Skeletal muscle satellite cell (primary cell): ENCODE measurements at regions not wholly inside any gene's neighbourhood (a gene's known extent, or its start where the extent isn't known, plus 50 kb on each side); places are given as distances from the start of the nearest gene placed in this dataset.
"Not testable (repeated sequence)": the region's sequence is repeated elsewhere in the genome, so short reads cannot be mapped to it uniquely, and the experiment has no call there.

Source experiments
- H3K27me3 ChIP-seq: 2 replicates; pipeline ENCODE4 v1.7.0; 2013; ENCODE audit warnings: low read length; ENCODE audit not compliant: control insufficient read depth, insufficient read depth
- H3K36me3 ChIP-seq: 2 replicates; pipeline ENCODE4 v1.7.0; 2013; ENCODE audit warnings: mild to moderate bottlenecking, control low read depth, low read length; ENCODE audit not compliant: insufficient read depth
- H3K4me1 ChIP-seq: 2 replicates; pipeline ENCODE4 v1.7.0; 2013; ENCODE audit warnings: low read length; ENCODE audit not compliant: control insufficient read depth, insufficient read depth
- H3K4me2 ChIP-seq: 2 replicates; pipeline ENCODE4 v1.7.0; 2013; ENCODE audit warnings: mild to moderate bottlenecking, low read length
- H3K4me3 ChIP-seq: 2 replicates; pipeline ENCODE4 v1.7.0; 2013; ENCODE audit warnings: low read length
- H3K9ac ChIP-seq: 2 replicates; pipeline ENCODE4 v1.7.0; 2013; ENCODE audit warnings: mild to moderate bottlenecking, low read depth, low read length, moderate library complexity
- H3K9me3 ChIP-seq: replicated peaks from 2 replicates; pipeline ENCODE4 v1.7.0; 2013; ENCODE audit warnings: mild to moderate bottlenecking, control low read depth, low read length

- H3K4me3 ChIP-seq: no peak overlapping the region
- H3K27me3 ChIP-seq: peaks cover 58% of the 10 kb centered on the region
- no peaks in the 10 kb centered on the region for H3K36me3 ChIP-seq
- no peaks in the 10 kb centered on the region for H3K9me3 ChIP-seq
- no peaks in the 10 kb centered on the region for H3K4me1 ChIP-seq
- no peak overlapping the region for H3K9ac ChIP-seq
- no peak overlapping the region for H3K4me2 ChIP-seq
Observed at GRCh38 chr11:64428693-64429092, 69.7 kb downstream of the RPS6KA4 start.

DNA sequence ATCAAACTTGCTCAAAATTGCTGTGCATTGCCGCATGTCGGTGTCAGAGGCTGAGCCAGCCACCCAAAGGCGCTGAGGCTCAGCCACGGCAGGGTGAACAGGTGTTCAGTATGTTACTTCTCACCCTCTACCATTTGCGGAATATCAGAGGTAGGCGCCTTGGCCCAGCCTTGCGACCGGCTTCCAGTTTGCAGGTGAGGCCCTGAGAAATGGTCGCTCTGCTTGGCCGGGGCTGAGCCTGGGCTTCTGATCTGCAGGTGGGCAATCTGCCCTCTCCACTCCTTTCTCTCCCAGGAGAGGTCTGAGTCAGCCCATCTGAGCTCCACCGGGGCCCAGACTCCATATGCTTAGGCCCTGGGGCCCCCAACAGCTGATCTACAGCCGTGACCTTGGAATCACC is 71.0 kb downstream of the RPS6KA4 start:
- Histone ChIP-seq H3K4me2 (no peak overlapping the region), H3K27me3 (peaks cover 70% of the 10 kb centered on the region), H3K36me3 (no peaks in the 10 kb centered on the region), H3K9me3 (no peaks in the 10 kb centered on the region), H3K9ac (no peak overlapping the region), H3K4me3 (no peak overlapping the region), H3K4me1 (no peaks in the 10 kb centered on the region)

DNA sequence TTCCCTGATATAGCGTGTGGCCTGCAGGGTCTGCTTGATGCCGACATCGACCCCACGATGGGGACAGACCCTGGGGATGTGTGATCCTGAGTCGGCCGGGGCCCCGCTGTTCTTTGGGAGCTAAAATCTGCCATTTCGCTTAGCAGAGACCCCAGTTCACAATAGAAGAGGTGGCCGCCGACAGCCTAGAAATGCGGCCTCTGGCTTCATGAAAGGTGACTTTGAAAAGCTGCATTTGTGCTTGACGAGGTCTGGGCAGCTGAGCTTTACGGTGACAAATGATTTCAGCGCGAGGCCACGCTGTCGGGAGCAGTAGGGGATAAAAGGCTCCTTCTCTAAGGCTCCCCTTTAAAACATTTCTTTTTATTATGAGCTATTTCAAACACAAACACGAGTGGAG is 71.7 kb downstream of the RPS6KA4 start:
- Histone ChIP-seq H3K9ac (no peak overlapping the region), H3K9me3 (no peaks in the 10 kb centered on the region), H3K4me1 (no peaks in the 10 kb centered on the region), H3K4me3 (no peak overlapping the region), H3K27me3 (peaks cover 70% of the 10 kb centered on the region), H3K4me2 (no peak overlapping the region), H3K36me3 (no peaks in the 10 kb centered on the region)

- no peak overlapping the region for H3K4me3 ChIP-seq
- no peak overlapping the region for H3K9ac ChIP-seq
- H3K27me3 ChIP-seq: peaks cover 73% of the 10 kb centered on the region
Observed at GRCh38 chr11:64436000-64436399, 77.0 kb downstream of the RPS6KA4 start.

GRCh38 chr11:64437426-64437825 is 78.5 kb downstream of the RPS6KA4 start:
- Histone ChIP-seq H3K9ac (no peak overlapping the region), H3K4me2 (no peak overlapping the region), H3K9me3 (no peaks in the 10 kb centered on the region), H3K36me3 (no peaks in the 10 kb centered on the region), H3K27me3 (peaks cover 74% of the 10 kb centered on the region), H3K4me1 (no peaks in the 10 kb centered on the region), H3K4me3 (no peak overlapping the region)

More at GRCh38 chr11:64436000-64436399, 77.0 kb downstream of the RPS6KA4 start:
- Histone ChIP-seq H3K9me3 (no peaks in the 10 kb centered on the region), H3K4me2 (no peak overlapping the region), H3K36me3 (no peaks in the 10 kb centered on the region), H3K4me1 (no peaks in the 10 kb centered on the region)

DNA sequence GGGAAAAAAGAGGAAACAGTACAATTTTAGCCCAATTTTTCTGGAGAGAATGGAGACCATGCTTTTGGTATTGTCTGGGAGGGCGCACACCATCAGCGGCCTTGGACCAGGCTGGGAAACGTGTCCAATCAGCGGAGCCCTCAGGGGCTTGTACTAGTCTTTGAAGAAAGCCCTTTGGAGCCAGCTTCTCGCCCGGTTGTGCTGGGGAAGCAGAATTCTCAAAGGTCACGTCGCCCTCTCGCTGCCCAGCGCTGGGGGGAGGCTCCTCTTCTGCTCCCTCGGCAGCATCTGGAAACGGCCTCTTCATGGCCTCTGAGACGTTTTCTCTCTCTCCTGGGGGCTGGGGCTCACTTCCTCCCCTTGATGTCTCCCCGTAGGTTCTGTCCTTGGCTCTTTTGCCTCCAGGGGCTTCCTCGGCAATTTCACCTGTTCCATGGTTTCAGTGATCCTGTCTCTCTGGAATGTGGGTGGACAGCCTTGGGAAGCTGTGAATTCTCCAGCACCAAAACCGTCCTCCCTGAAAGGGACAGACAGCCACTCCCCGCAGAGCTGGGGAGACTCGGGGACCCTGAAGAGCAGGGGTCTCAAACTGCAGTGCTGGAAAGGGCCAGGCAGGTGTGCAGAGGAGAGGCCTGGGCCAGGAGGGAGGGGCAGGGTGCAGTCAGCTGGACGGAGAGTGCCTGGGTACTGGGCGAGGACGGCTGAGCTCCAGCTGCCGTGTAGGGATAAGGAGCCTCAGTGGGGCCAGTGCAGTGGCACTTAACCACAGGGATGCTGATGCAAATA is 80.2 kb downstream of the RPS6KA4 start:
- H3K4me2 ChIP-seq: no peak overlapping the region
- H3K9me3 ChIP-seq: no peaks in the 10 kb centered on the region

GRCh38 chr11:64439772-64440491 is 81.0 kb downstream of the RPS6KA4 start:
- not testable (repeated sequence) for H3K4me1 ChIP-seq, H3K9ac ChIP-seq, H3K36me3 ChIP-seq, H3K9me3 ChIP-seq, H3K4me2 ChIP-seq, H3K4me3 ChIP-seq
- H3K27me3 ChIP-seq: peaks cover 73% of the 10 kb centered on the region

More for the DNA sequence above, 80.2 kb downstream of the RPS6KA4 start:
- Histone ChIP-seq H3K36me3 (no peaks in the 10 kb centered on the region), H3K4me3 (no peak overlapping the region), H3K9ac (no peak overlapping the region), H3K27me3 (peaks cover 75% of the 10 kb centered on the region), H3K4me1 (no peaks in the 10 kb centered on the region)

DNA sequence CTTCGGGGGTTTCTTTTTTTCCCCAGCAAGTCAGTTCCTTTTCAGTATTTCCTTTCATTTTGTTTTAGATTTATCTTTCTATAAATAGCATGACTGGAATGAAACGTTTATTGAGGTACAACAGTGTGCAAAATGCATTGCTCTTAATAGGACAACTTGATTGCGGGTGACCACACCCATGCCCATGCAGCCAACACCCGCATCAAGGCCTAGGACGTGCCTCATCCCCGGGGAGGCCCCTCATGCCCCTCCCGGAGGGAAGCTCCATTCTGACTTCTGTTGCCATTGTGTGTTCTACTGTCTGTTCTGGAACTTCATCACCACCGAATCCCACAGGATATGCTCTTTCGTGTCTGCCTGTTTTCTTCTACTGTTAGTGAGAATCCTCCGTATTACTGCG is 82.2 kb downstream of the RPS6KA4 start:
- Histone ChIP-seq H3K27me3 (peaks cover 71% of the 10 kb centered on the region), H3K4me2 (no peak overlapping the region), H3K4me3 (no peak overlapping the region), H3K4me1 (no peaks in the 10 kb centered on the region), H3K9me3 (no peaks in the 10 kb centered on the region), H3K36me3 (no peaks in the 10 kb centered on the region), H3K9ac (no peak overlapping the region)

GRCh38 chr11:64443001-64443400 is 84.0 kb downstream of the RPS6KA4 start:
- Histone ChIP-seq H3K9ac (no peak overlapping the region), H3K4me3 (no peak overlapping the region), H3K4me2 (no peak overlapping the region), H3K4me1 (peaks cover 3% of the 10 kb centered on the region), H3K9me3 (no peaks in the 10 kb centered on the region), H3K27me3 (peaks cover 65% of the 10 kb centered on the region), H3K36me3 (no peaks in the 10 kb centered on the region)

- H3K9ac ChIP-seq: no peak overlapping the region
- H3K4me1 ChIP-seq: peaks cover 17% of the 10 kb centered on the region
- no peak overlapping the region for H3K4me2 ChIP-seq
- H3K9me3 ChIP-seq: no peaks in the 10 kb centered on the region
- peaks cover 65% of the 10 kb centered on the region for H3K27me3 ChIP-seq
- H3K36me3 ChIP-seq: no peaks in the 10 kb centered on the region
- H3K4me3 ChIP-seq: no peak overlapping the region
Observed at GRCh38 chr11:64444838-64445441, 86.0 kb downstream of the RPS6KA4 start.

GRCh38 chr11:64445651-64446050 is 86.7 kb downstream of the RPS6KA4 start:
- Histone ChIP-seq H3K4me2 (no peak overlapping the region), H3K9ac (no peak overlapping the region), H3K36me3 (no peaks in the 10 kb centered on the region), H3K4me1 (peaks cover 17% of the 10 kb centered on the region), H3K4me3 (no peak overlapping the region), H3K9me3 (no peaks in the 10 kb centered on the region), H3K27me3 (peaks cover 65% of the 10 kb centered on the region)
